Pancreas (tissue), 10 donors: ENCODE measurements at regions not wholly inside any gene's neighbourhood (a gene's known extent, or its start where the extent isn't known, plus 50 kb on each side); places are given as distances from the start of the nearest gene placed in this dataset.

Source experiments
- ATAC-seq, 4 donors: fragments of 200-7000 bp; cut with Tn5 transposase; one replicate each; pipeline versions ENCODE4 v1.8.0 to v1.9.1; 2020; ENCODE audit warnings: mild to moderate bottlenecking in 4 of 4, moderate library complexity in 4 of 4
- DNase-seq, 6 donors: peaks; one replicate each; pipeline ENCODE4 v3.0.0-alpha.2; 2020
- FAIRE-seq: peaks from 2 replicates; lab custom pipeline; 2012; peaks lifted over from hg19 to GRCh38; lab: Jason Lieb, UNC
- H3K27ac ChIP-seq, 4 donors: fragments of 200-600 bp; sonication (generic); 1 replicate in 3 of 4; 2 replicates in 1 of 4; pipeline versions ENCODE4 v1.5.0 to v1.8.0; 2020
- H3K27me3 ChIP-seq, 4 donors: fragments of 200-600 bp; one replicate each; pipeline ENCODE4 v1.8.0; 2021
- H3K36me3 ChIP-seq, 3 donors: fragments of 200-600 bp; sonication (generic) in 1 of 3; one replicate each; pipeline versions ENCODE4 v1.5.0 to v1.8.0; 2020 to 2021
- H3K4me1 ChIP-seq, 3 donors: fragments of 200-600 bp; one replicate each; pipeline ENCODE4 v1.8.0; 2021
- H3K4me3 ChIP-seq, 4 donors: fragments of 200-600 bp; sonication (generic) in 2 of 4; one replicate each; pipeline versions ENCODE4 v1.5.0 to v1.8.0; 2020 to 2021
- H3K9me3 ChIP-seq, 4 donors: fragments of 200-600 bp; one replicate each; pipeline ENCODE4 v1.8.0; 2021
- CTCF ChIP-seq, 4 donors: fragments of 200-600 bp; sonication (generic) in 3 of 4; IDR thresholded peaks; one replicate each; pipeline versions ENCODE4 v1.5.0 to v1.8.0; 2021; ENCODE audit warnings: antibody characterized with exemption in 4 of 4
- WGBS, 2 donors: extraction: QIAGEN DNeasy Blood & Tissue Kit; methylation state at CpG; one replicate each; pipeline ENCODE4 v1.1.7; 2013; 5-methylcytosine and 5-hydroxymethylcytosine counted together
- intact Hi-C, 3 donors: fragments of 100-400 bp; cut with DNase I; formaldehyde crosslinking; loops; one replicate each; pipeline versions ENCODE4 v1.11.1 to v1.14.2; 2022
- donor health status: healthy with polysubstance abuse.
- donor health status: DM: no; HTN: no; CAD: no; lungs with moderate emphysema.
- donor health status: DM: no; HTN: no; CAD: no.
- donor health status: control.
- donor health status: control.
- donor health status: Bipolar disorder and iron deficiency.
- donor health status: DM: yes; HTN: yes; CAD: no.
- donor health status: DM: no; HTN: no; CAD: no.
- donor health status: DM: no; HTN: no; CAD: no.
- donor health status: DM: yes; HTN: yes; CAD: no.

GRCh38 chr2:103615611-103616105, 853.8 kb downstream of the TMEM182 start:
- DNase-seq (no peak), ATAC-seq (no peak), FAIRE-seq (no peak)
- no peaks in the 10 kb centered on the region for H3K36me3 ChIP-seq
- intact Hi-C loops, result no loop called here
- WGBS, 2 donors, result 46 to 65% methylated on average over 5 of the region's 5 CpGs
- H3K4me3 ChIP-seq, result no peak overlapping the region
- no peaks in the 10 kb centered on the region for H3K9me3 ChIP-seq
- no peak for TF ChIP-seq CTCF (IDR thresholded peaks at IDR 0.05)
- H3K27ac ChIP-seq, result no peak overlapping the region
- no peaks in the 10 kb centered on the region for H3K27me3 ChIP-seq
- no peaks in the 10 kb centered on the region for H3K4me1 ChIP-seq

- TF ChIP-seq CTCF (IDR thresholded peaks at IDR 0.05), result no peak
- Histone ChIP-seq H3K9me3 (no peaks in the 10 kb centered on the region), H3K27ac (no peak overlapping the region), H3K27me3 (no peaks in the 10 kb centered on the region), H3K4me1 (no peaks in the 10 kb centered on the region), H3K36me3 (no peaks in the 10 kb centered on the region), H3K4me3 (no peak overlapping the region)
- intact Hi-C loops, result no loop called here
- no peak for DNase-seq
- no peak for FAIRE-seq
- no peak for ATAC-seq
- WGBS, 2 donors, result 71 to 84% methylated on average over 4 of the region's 4 CpGs
Measured at GRCh38 chr2:103616891-103617290, 855.1 kb downstream of the TMEM182 start.

- FAIRE-seq, result no peak
- WGBS, 2 donors, result 61 to 65% methylated on average over 2 of the region's 2 CpGs
- Histone ChIP-seq H3K36me3 (no peaks in the 10 kb centered on the region), H3K9me3 (peaks cover 0 to 4% (median 0%) of the 10 kb centered on the region in 4 donors), H3K27me3 (no peaks in the 10 kb centered on the region), H3K27ac (no peak overlapping the region), H3K4me3 (no peak overlapping the region), H3K4me1 (no peaks in the 10 kb centered on the region)
- TF ChIP-seq CTCF (IDR thresholded peaks at IDR 0.05), result no peak
- no peak for DNase-seq
- intact Hi-C loops, result no loop called here
- ATAC-seq, result no peak
Measured at GRCh38 chr2:103618112-103618511, 856.3 kb downstream of the TMEM182 start.

GRCh38 chr2:103627301-103627700, 865.5 kb downstream of the TMEM182 start:
- no peak for DNase-seq

More at GRCh38 chr2:103627301-103627700, 865.5 kb downstream of the TMEM182 start:
- H3K27ac ChIP-seq, result no peak overlapping the region
- ATAC-seq, result no peak
- 18 to 19% methylated on average over 1 of the region's 1 CpG for WGBS, 2 donors
- H3K4me3 ChIP-seq, result no peak overlapping the region
- peaks cover 0 to 2% (median 0%) of the 10 kb centered on the region in 4 donors for H3K9me3 ChIP-seq
- no peak for FAIRE-seq
- no peaks in the 10 kb centered on the region for H3K27me3 ChIP-seq
- H3K36me3 ChIP-seq, result no peaks in the 10 kb centered on the region
- intact Hi-C loops, result no loop called here
- no peak for TF ChIP-seq CTCF (IDR thresholded peaks at IDR 0.05)
- H3K4me1 ChIP-seq, result no peaks in the 10 kb centered on the region
